OCI-LY1 (cell line): ENCODE measurements at regions not wholly inside any gene's neighbourhood (a gene's known extent, or its start where the extent isn't known, plus 50 kb on each side); places are given as distances from the start of the nearest gene placed in this dataset.

ENCODE experiments used
- EZH2 ChIP-seq: fragments of 200-600 bp; sonication (generic), shearing (Covaris generic); IDR thresholded peaks from 2 replicates; pipeline ENCODE4 v1.8.0; 2017; ENCODE audit warnings: borderline replicate concordance, mixed run types, mild to moderate bottlenecking, antibody characterized with exemption, low read length, moderate library complexity, mixed read lengths
- TF ChIP-seq, protein P1 (sequence below): fragments of 200-600 bp; sonication (generic), shearing (Covaris generic); IDR thresholded peaks from 2 replicates; pipeline ENCODE4 v1.5.1; 2017; ENCODE audit warnings: mild to moderate bottlenecking, antibody characterized with exemption, low read length, moderate library complexity, mixed read lengths

DNA sequence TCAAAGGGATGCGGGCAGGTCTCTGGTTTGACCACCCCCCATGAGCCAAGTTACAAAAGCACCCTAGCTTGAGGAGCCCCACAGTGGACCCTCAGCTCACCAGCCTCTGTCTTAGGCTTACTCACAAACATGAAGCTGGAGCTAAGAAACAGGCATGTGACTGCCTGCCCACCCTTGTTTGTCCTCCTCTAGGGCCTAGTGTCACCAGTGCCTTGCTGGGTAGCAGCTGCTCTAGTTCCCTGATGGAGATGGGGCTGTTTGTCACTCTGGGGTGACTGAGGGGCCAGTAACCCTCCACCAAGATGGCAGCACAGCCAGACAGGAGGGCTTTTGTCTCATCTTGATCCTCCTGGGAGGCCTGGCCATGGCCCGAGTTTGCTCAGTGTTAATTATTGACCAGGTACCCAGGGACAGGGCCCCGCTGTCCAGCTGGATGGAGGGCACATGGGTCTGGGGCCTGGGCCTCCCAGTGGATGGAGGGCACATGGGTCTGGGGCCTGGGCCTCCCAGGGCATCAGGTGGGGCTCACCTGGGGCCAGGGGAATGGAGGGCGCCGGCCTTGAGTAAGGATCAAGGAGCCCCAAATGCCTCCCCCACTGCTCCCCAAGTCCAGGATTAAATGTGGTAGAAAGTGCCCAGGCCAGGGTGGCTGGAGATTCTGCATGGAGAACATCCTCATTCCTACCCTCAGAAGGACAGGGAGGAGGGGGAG lies 185.9 kb upstream of the HAAO start:
- TF ChIP-seq EZH2, result no peak
- TF ChIP-seq, protein P1, sequence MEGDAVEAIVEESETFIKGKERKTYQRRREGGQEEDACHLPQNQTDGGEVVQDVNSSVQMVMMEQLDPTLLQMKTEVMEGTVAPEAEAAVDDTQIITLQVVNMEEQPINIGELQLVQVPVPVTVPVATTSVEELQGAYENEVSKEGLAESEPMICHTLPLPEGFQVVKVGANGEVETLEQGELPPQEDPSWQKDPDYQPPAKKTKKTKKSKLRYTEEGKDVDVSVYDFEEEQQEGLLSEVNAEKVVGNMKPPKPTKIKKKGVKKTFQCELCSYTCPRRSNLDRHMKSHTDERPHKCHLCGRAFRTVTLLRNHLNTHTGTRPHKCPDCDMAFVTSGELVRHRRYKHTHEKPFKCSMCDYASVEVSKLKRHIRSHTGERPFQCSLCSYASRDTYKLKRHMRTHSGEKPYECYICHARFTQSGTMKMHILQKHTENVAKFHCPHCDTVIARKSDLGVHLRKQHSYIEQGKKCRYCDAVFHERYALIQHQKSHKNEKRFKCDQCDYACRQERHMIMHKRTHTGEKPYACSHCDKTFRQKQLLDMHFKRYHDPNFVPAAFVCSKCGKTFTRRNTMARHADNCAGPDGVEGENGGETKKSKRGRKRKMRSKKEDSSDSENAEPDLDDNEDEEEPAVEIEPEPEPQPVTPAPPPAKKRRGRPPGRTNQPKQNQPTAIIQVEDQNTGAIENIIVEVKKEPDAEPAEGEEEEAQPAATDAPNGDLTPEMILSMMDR, result no peak
